Activated T-helper 1 cell treated with anti-CD3 and anti-CD28 coated beads, Interleukin-2, amount 50 U/mL, for 16 hours (primary cell): ENCODE measurements at regions not wholly inside any gene's neighbourhood (a gene's known extent, or its start where the extent isn't known, plus 50 kb on each side); places are given as distances from the start of the nearest gene placed in this dataset.

ENCODE experiments used
- DNase-seq, 2 donors: peaks; one replicate each; pipeline ENCODE4 v3.0.0-alpha.2; 2020; ENCODE audit warnings: low read depth in 1 of 2, low spot score in 1 of 2

DNA sequence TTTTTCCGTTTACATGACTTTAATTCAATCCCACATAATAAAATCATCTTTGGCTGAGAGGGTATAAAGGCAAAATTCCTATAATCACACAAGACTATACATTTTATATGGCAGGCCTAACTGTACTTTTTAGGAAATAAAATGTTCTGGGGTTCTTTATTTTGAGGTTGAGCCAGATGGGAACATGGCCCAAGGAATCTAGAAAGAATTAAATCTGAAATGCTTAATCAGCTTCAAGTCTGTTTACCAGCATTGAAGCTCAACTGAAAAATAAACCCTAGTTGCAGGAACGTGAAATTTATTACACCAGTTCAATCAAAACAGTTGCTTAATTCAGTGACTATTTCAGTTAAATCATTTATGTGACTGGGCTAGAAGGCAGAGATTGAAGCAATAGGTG, 191.0 kb upstream of the BTG1 start:
- no peak for DNase-seq

GRCh38 chr12:92335831-92336230, 190.2 kb upstream of the BTG1 start:
- DNase-seq: no peak

DNA sequence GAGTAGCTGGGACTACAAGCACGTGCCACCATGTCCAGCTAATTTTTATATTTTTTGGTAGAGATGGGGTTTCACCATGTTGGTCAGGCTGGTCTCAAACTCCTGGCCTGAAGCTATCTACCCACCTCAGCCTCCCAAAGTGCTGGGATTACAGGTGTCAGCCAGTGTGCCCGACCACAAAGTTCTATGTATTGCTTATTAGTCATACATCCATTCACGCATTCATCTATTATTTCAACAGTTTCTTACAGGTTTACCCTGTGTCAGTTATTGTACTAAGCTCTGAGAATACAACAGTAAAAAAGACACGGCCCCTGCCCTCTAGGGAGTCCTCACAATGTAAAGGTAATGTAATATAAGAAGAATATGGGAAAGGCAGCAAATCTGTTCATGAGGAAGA, 188.9 kb upstream of the BTG1 start:
- no peak for DNase-seq

- no peak for DNase-seq
These were observed 186.9 kb upstream of the BTG1 start for GRCh38 chr12:92332552-92332951.

DNA sequence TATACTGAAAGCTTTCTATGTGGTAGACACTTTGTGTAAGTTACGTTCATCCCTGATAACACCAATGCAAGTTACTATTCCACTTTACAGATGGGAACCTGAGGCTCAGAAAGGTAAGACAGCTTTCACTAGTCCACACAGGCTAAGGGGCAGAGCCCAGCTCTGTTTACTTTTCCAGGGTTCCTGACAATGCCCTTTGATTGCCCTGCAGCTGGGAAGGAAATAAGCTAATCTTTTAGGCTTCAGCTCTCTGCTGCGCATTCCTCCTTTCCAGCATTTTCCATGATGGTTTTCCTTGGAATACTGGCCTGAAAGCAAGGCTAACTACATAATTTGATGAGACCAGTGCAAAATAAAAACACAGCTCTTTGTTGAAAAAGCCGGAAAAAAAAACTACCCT, 185.7 kb upstream of the BTG1 start:
- DNase-seq: no peak

DNA sequence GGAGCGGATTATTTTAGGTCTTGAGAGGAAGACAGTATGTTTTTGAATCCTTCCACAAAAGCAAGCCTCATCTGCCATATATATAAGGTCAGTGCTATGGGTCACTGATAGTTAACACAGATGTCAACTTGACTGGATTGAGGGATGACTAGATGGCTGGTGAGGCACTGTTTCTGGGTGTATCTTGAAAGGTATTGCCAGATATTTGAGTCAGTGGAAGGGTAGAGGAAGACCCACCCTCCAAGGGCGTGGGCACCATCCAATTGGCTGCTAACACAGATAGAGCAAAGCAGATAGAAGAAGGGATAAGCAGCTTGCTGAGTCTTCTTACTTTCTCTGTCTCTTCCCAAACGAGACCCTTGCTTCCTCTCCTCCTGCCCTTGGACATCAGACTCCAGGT, 185.0 kb upstream of the BTG1 start:
- no peak for DNase-seq

DNA sequence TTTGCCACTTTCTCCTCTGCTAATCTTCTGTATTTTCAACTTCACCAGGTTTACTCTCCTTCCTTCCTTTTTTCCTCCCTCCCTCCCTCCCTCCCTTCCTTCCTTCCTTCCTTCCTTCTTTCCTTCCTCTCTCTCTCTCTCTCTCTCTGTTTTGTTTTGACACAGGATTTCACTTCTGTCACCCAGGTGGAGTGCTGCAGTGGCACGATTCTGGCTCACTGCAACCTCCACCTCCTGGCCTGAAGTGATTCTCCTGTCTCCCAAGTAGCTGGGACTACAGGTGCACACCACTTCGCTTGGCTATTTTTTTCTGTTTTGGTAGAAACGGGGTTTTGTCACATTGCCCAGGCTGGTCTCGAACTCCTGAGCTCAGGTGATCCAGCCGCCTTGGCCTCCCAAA, 181.2 kb upstream of the BTG1 start:
- no peak for DNase-seq

DNA sequence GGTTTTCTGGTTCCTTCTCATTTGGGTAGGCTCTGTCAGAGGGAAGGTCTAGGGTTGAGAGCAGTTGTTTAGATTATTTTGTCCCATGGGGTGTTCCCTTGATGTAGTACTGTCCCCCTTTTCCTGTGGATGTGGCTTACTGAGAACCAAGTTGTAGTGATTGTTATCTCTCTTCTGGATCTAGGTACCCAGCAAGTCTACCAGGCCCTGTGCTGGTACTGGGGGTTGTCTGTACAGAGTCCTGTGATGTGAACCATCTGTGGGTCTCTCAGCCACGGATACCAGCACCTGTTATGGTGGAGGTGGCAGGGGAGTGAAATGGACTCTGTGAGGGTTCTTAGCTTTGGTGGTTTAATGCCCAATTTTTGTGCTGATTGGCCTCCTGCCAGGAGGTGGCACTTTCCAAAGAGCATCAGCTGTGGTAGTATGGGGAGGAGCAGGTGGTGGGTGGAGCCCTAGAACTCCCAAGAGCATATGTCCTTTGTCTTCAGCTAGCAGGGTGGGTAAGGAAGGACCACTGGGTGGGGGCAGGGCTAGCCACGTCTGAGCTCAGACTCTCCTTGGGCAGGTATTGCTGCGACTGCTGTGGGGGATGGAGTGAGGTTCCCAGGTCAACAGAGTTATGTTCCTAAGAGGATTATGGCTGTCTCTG, 179.3 kb upstream of the BTG1 start:
- no peak for DNase-seq

- DNase-seq: no peak
These were observed 166.9 kb upstream of the BTG1 start for GRCh38 chr12:92312463-92312964.

DNA sequence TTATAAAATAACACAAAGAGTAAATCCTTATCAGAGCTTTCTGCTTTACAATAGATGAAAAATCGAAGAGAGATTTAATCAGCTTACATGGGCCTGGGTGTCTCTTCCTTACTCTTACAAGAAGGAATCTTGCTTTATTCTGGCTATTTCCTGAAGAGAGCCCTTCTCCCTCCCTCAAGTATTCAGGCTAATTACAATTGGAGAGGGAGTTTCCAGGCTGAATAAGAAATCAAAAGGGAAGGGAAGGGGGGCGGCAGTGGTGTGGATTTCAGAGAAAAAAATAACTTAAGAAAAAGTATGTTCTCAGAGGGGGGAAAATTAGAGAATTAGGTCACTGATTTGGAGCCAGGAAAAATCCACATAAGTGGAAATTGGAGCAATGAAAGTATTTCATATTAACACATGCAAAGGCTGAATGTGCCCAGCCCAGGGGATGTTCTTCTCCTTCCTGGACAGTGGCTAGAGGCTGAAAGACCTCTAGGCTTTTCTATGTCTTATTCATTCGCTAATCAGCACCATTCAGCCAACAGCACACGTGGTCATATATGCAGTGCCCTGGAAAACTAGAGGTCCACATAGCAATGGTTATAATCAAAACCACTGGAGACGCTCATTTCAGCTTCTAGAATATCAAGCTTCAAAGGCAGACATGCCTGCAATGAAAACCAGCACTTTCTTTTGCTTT, 158.9 kb upstream of the BTG1 start:
- DNase-seq: no peak

DNA sequence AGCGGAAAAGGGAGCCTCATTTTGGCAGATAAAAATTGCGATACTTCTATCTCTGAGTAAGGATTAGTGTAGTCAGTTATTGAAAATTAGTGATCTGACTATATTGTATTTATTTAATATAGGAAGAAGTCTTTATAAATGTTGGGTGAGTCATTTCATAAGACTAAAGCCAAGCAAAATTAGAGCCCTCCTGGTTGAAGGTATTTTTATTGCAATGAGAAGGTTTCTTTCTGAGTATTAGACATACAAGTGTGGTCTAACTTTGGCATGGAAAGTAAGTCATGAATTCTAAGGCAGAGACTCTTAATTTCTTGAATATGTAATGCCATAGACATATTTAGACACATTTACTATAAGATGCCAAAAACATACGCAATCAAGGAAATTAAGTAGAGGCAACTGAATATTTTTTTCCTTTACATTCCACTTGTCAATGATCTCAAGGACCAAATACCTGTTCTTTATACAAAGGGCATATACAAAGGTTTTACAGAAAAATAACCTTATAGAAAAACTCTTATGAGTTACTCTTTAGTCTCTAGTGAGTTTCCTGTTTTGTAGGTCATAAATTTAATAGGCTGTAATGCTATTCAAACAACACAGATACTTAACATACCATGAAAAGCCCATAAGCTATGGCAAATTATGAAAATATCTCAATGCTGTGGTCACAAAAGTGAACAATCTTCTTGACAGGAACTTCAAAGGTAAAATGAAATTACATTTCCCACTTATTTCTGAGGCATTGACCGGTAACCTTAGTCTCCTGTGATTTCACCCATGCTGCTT, 156.6 kb upstream of the BTG1 start:
- DNase-seq: no peak

- no peak for DNase-seq
These were observed 155.7 kb upstream of the BTG1 start for GRCh38 chr12:92301356-92301755.

DNA sequence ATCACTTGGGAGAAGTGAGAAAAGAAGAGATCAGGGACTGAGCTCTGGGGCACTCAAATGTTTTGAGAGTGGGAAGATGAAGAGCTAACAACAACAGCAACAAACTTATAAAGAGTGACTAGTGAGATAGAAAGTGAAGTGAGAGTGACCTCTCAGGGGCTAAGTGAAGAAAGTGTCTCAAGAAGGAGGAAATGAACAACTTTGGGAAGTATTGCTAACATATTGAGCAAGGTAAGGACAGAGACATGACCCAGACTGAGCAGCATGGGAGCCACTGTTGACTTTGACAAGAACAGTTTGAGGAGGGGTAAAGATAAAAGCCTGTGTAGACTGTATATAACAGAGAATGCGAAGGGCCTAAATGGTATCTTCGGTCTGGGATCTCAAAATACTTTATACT, 155.1 kb upstream of the BTG1 start:
- DNase-seq: no peak

- no peak for DNase-seq
These were observed 154.1 kb upstream of the BTG1 start for GRCh38 chr12:92299744-92300143.

GRCh38 chr12:92299344-92299743, 153.7 kb upstream of the BTG1 start:
- DNase-seq: no peak

DNA sequence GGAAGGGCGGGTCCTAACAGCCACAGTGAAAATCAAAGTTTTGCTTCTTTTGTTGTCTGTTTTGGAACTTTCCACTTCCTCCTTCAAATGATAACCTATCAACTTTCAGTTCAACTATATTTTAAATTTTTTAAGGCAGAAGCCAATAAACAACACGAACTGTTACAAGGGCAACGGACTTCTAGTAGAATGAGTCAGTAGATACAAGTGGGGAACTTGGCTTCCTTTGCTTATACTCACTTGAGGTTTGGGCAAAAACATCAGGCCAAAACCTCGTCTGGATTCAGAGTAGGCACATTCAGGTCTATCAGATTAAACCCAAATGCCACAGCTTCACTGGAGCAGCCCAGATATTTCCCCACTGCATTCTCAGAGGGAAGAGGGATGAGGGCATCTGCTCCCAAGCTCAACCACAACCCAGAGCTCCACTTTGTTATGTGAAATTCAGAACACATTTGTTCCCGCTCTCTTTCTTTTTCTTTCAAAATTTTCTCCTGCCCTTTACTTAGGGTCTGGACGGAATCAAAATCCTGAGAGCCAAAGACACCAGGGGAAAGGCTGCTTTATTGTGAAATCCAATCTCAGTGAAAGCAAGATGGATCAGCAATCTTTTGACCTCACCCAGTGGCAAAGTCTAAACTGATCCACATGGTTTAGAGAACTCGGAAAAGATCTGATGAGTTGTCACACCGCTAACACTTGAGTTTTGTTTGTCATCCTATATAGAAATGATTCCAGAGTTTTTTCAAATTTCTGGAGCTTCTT, 152.5 kb upstream of the BTG1 start:
- no peak for DNase-seq

DNA sequence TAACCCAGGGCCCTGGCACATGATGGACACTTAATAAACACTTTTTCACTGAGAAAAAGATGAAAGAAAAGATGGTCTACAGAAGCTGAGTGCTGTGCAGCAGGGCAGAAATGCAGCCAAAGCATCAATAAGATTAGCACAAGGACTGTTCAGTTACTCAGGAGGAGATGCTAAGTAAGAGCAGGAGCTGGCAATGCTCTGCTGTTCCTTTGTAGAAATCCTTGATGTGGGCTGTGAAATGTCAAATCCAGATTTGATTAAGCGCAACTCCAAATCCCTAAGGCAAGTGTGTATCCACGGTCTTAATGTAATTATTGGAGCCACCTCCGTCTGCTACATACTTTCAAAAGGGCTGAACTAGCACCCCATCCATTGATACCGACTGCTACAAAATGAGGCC, 151.8 kb upstream of the BTG1 start:
- no peak for DNase-seq

- DNase-seq: no peak
These were observed 149.9 kb upstream of the BTG1 start for GRCh38 chr12:92295523-92295922.

- no peak for DNase-seq
These were observed 149.2 kb upstream of the BTG1 start for GRCh38 chr12:92294676-92295440.

DNA sequence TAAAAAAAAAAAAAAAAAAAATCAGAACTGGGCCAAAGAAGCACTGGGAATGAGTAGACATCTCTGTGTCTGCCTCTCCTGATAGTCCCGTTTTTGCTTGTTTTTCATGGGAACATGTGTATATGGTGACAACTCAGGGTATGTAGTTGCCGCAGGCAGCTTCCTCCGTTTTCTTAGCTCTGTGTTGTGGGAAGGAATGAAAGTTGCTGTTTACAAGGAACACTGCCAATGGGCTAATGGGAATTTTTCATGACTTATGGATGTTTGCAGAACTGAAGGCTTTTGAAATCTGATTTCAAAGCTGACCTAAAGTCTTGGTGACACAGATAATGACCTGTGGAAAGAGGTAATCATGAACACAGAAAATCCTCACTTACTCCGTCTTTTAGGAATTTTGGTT, 146.4 kb upstream of the BTG1 start:
- no peak for DNase-seq

- DNase-seq: no peak
These were observed 145.2 kb upstream of the BTG1 start for GRCh38 chr12:92290886-92291285.
